Spleen (tissue), 11 donors: ENCODE measurements at regions not wholly inside any gene's neighbourhood (a gene's known extent, or its start where the extent isn't known, plus 50 kb on each side); places are given as distances from the start of the nearest gene placed in this dataset.

Experiments used
- DNase-seq: peaks from one replicate; pipeline ENCODE4 v3.0.0-alpha.2; 2020
- H3K27ac ChIP-seq, 8 donors: fragments of 200-600 bp; sonication (generic) in 7 of 8; 1 replicate in 4 of 8; 2 replicates in 4 of 8; pipeline versions ENCODE4 v1.5.0 to v1.8.0; 2016 to 2021; ENCODE audit warnings: inconsistent platforms in 4 of 8, mild to moderate bottlenecking in 4 of 8, moderate library complexity in 1 of 8
- H3K27me3 ChIP-seq, 7 donors: fragments of 200-600 bp; sonication (generic) in 6 of 7; replicated peaks in 1 of 7; 1 replicate in 4 of 7; 2 replicates in 3 of 7; pipeline versions ENCODE4 v1.5.0 to v1.8.0; 2016 to 2021; ENCODE audit warnings: inconsistent platforms in 3 of 7, mild to moderate bottlenecking in 1 of 7
- H3K36me3 ChIP-seq, 6 donors: fragments of 200-600 bp; sonication (generic) in 5 of 6; 1 replicate in 4 of 6; 2 replicates in 2 of 6; pipeline versions ENCODE4 v1.5.0 to v1.8.0; 2016 to 2021; ENCODE audit warnings: inconsistent platforms in 2 of 6
- H3K4me1 ChIP-seq, 6 donors: fragments of 200-600 bp; sonication (generic) in 5 of 6; 1 replicate in 3 of 6; 2 replicates in 3 of 6; pipeline versions ENCODE4 v1.5.0 to v1.8.0; 2016 to 2021; ENCODE audit warnings: inconsistent platforms in 3 of 6
- H3K4me3 ChIP-seq, 8 donors: fragments of 200-600 bp; sonication (generic) in 7 of 8; 1 replicate in 4 of 8; 2 replicates in 4 of 8; pipeline versions ENCODE4 v1.5.0 to v1.8.0; 2016 to 2021; ENCODE audit warnings: inconsistent platforms in 4 of 8, mild to moderate bottlenecking in 4 of 8, moderate library complexity in 2 of 8
- H3K9me3 ChIP-seq, 8 donors: fragments of 200-600 bp; sonication (generic) in 7 of 8; 1 replicate in 4 of 8; 2 replicates in 4 of 8; pipeline versions ENCODE4 v1.5.0 to v1.8.0; 2016 to 2021; ENCODE audit warnings: inconsistent platforms in 4 of 8
- POLR2A ChIP-seq, 3 donors: fragments of 450-650 bp; IDR thresholded peaks; one replicate each; pipeline ENCODE4 v1.5.1; 2017; ENCODE audit warnings: antibody characterized with exemption in 3 of 3, mild to moderate bottlenecking in 1 of 3
- POLR2AphosphoS5 ChIP-seq, 3 donors: sonication (generic); formaldehyde crosslinking; IDR thresholded peaks; one replicate each; pipeline ENCODE4 v1.5.1; 2017; ENCODE audit warnings: antibody characterized with exemption in 3 of 3
- WGBS, 5 donors: extraction: QIAGEN DNeasy Blood & Tissue Kit in 3 of 5; methylation state at CpG; one replicate each; pipeline versions ENCODE4 v1.1.5 to v1.1.7; 2013 to 2018; 5-methylcytosine and 5-hydroxymethylcytosine counted together
- intact Hi-C: fragments of 100-400 bp; cut with DNase I; formaldehyde crosslinking; loops from one replicate; pipeline ENCODE4 v1.15.0; 2023; ENCODE audit warnings: low total_unique reads
- TF ChIP-seq, protein P1 (sequence below), 11 experiments: fragments of 200-600 bp in 7 of 11; fragments of 450-650 bp in 4 of 11; sonication (generic) in 4 of 11; IDR thresholded peaks in 8 of 11; conservative IDR thresholded peaks in 3 of 11; 1 replicate in 7 of 11; 2 replicates in 4 of 11; pipeline versions ENCODE4 v1.4.0 to v1.8.0; 2016 to 2021; ENCODE audit warnings: antibody characterized with exemption in 11 of 11, inconsistent platforms in 4 of 11, mild to moderate bottlenecking in 1 of 11
- donor health status: healthy with polysubstance abuse.
- donor health status: DM: no; HTN: no; CAD: no; lungs with moderate emphysema.
- donor health status: DM: no; HTN: no; CAD: no.
- donor health status: Bipolar disorder and iron deficiency.
- donor health status: healthy.
- donor health status: DM: no; HTN: no; CAD: no.
- donor health status: DM: yes; HTN: yes; CAD: no.

DNA sequence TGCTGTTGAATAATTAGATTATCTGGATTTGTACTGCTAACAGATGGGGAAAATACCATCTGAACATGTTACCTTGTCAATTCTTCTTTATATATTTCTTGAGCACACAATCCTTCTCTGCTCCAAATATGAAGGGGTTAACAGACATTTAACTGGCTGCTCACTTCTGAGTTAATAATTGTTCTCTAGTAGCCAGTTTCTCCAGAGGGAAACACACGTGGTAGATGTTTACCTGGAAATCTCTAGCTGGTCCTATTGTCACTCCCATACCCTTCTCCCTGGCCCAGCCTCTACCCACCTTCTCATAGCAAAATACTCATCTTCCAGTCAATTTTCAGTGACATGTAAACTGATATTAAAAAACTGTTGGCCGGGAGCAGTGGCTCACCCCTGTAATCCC is 101.5 kb upstream of the ZNF462 start:
- 59 to 79% (median 68%) methylated on average over 2 of the region's 2 CpGs for WGBS, 5 donors
- H3K9me3 ChIP-seq, result peaks cover 0 to 3% (median 0%) of the 10 kb centered on the region in 8 donors
- H3K27me3 ChIP-seq, result no peaks in the 10 kb centered on the region
- intact Hi-C loops, result no loop called here
- H3K4me1 ChIP-seq, result no peaks in the 10 kb centered on the region
- TF ChIP-seq POLR2A (IDR thresholded peaks at IDR 0.05) (no peak), POLR2AphosphoS5 (IDR thresholded peaks at IDR 0.05) (no peak)
- TF ChIP-seq, protein P1, sequence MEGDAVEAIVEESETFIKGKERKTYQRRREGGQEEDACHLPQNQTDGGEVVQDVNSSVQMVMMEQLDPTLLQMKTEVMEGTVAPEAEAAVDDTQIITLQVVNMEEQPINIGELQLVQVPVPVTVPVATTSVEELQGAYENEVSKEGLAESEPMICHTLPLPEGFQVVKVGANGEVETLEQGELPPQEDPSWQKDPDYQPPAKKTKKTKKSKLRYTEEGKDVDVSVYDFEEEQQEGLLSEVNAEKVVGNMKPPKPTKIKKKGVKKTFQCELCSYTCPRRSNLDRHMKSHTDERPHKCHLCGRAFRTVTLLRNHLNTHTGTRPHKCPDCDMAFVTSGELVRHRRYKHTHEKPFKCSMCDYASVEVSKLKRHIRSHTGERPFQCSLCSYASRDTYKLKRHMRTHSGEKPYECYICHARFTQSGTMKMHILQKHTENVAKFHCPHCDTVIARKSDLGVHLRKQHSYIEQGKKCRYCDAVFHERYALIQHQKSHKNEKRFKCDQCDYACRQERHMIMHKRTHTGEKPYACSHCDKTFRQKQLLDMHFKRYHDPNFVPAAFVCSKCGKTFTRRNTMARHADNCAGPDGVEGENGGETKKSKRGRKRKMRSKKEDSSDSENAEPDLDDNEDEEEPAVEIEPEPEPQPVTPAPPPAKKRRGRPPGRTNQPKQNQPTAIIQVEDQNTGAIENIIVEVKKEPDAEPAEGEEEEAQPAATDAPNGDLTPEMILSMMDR (IDR thresholded peaks at IDR 0.05 in 8 of 11, conservative IDR thresholded peaks at IDR 0.05 in 3 of 11), result no peak
- H3K36me3 ChIP-seq, result no peaks in the 10 kb centered on the region
- no peak for DNase-seq
- no peak overlapping the region for H3K4me3 ChIP-seq
- no peak overlapping the region for H3K27ac ChIP-seq

DNA sequence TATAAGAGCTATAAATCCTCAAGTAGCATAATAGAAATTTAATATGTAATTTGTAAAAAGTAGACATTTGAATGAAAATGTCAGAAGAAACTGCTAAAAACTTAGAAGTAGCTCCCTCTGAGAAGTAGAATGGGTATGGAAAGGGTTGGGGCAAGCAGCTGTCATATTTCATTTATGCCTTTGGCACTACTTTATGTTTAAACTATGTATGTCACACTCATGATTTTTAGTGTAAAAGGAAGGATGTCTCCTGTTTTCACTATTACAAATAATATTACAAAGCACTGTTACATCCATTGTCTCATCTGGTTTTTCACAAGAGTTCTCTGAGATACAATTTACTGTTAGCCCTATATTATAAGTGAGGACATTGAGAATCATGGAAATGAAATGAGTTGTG is 96.3 kb upstream of the ZNF462 start:
- H3K4me1 ChIP-seq, result no peaks in the 10 kb centered on the region
- no peaks in the 10 kb centered on the region for H3K27me3 ChIP-seq
- no peak for DNase-seq
- intact Hi-C loops, result no loop called here
- TF ChIP-seq, protein P1 (IDR thresholded peaks at IDR 0.05 in 8 of 11, conservative IDR thresholded peaks at IDR 0.05 in 3 of 11), result no peak
- TF ChIP-seq POLR2AphosphoS5 (IDR thresholded peaks at IDR 0.05), result no peak
- TF ChIP-seq POLR2A (IDR thresholded peaks at IDR 0.05), result no peak
- H3K27ac ChIP-seq, result no peak overlapping the region
- H3K9me3 ChIP-seq, result peaks cover 0 to 3% (median 0%) of the 10 kb centered on the region in 8 donors
- H3K36me3 ChIP-seq, result no peaks in the 10 kb centered on the region
- H3K4me3 ChIP-seq, result no peak overlapping the region

DNA sequence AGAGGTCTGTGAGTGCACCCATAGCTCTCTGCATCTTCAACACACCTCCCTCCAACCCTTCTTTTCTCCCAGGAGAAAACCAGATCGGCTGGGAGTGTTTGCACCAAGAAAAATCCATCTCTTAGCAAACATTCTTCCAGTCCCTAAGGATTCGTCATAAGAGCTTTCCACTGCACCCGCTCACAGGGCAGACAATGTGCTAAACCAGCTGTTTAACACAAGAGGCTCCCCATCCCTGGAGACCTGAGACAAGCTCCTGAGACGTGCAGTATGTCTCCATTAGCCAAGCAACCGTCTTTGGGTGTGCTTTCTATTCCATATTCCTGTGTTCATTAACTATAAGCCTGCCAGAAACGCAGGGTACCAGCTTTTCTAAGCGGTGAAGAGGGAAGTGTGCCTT is 93.6 kb upstream of the ZNF462 start:
- 70 to 82% (median 71%) methylated on average over 7 of the region's 7 CpGs for WGBS, 5 donors
- intact Hi-C loops, result no loop called here
- TF ChIP-seq, protein P1 (IDR thresholded peaks at IDR 0.05 in 8 of 11, conservative IDR thresholded peaks at IDR 0.05 in 3 of 11), result no peak
- TF ChIP-seq POLR2AphosphoS5 (IDR thresholded peaks at IDR 0.05), result no peak
- TF ChIP-seq POLR2A (IDR thresholded peaks at IDR 0.05), result no peak
- Histone ChIP-seq H3K36me3 (no peaks in the 10 kb centered on the region), H3K27me3 (no peaks in the 10 kb centered on the region), H3K9me3 (no peaks in the 10 kb centered on the region), H3K4me1 (no peaks in the 10 kb centered on the region), H3K4me3 (no peak overlapping the region), H3K27ac (no peak overlapping the region)
- no peak for DNase-seq

DNA sequence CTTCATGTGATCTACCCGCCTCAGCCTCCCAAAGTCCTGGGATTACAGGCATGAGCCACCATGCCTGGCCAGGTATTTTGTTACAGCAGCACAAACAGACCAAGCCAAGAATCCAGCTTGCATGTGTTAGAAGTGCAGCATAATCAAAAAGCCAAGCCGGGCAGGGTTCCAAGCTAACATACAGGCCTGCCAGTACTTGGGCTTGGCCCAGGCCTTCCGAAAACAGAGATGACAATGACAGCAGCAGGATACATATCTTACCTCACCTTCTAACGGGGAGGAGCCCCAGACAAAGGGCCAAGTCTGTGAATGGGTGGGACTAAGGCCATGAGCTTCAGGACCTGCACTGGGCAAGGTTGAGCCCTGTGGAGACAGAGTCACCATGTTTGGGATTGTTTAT is 91.4 kb upstream of the ZNF462 start:
- H3K4me1 ChIP-seq, result no peaks in the 10 kb centered on the region
- WGBS, 5 donors, result 83 to 95% (median 85%) methylated on average over 4 of the region's 4 CpGs
- TF ChIP-seq, protein P1 (IDR thresholded peaks at IDR 0.05 in 8 of 11, conservative IDR thresholded peaks at IDR 0.05 in 3 of 11), result no peak
- TF ChIP-seq POLR2A (IDR thresholded peaks at IDR 0.05) (no peak), POLR2AphosphoS5 (IDR thresholded peaks at IDR 0.05) (no peak)
- no peaks in the 10 kb centered on the region for H3K27me3 ChIP-seq
- H3K9me3 ChIP-seq, result peaks cover 0 to 1% (median 0%) of the 10 kb centered on the region in 8 donors
- H3K27ac ChIP-seq, result no peak overlapping the region
- no peak overlapping the region for H3K4me3 ChIP-seq
- intact Hi-C loops, result no loop called here
- H3K36me3 ChIP-seq, result no peaks in the 10 kb centered on the region
- no peak for DNase-seq
